Endothelial cell of umbilical vein (primary cell): ENCODE measurements at regions not wholly inside any gene's neighbourhood (a gene's known extent, or its start where the extent isn't known, plus 50 kb on each side); places are given as distances from the start of the nearest gene placed in this dataset.

Experiments used
- BruUV-seq: library from RNA; stranded (reverse); fragments of 400-500 nt; replicated peaks from 2 replicates; lab custom pipeline; 2021; lab: Mats Ljungman, UMichigan
- CTCF ChIA-PET: fragments of 300-600, 350-600 bp; sonication (Branson Sonifier 250); formaldehyde crosslinking; loops from one replicate; lab custom pipeline; 2021; ENCODE audit warnings: antibody characterized with exemption, inconsistent platforms; lab: Charles Lee
- POLR2A ChIA-PET: fragments of 300-600, 350-600 bp; sonication (Branson Sonifier 250); formaldehyde crosslinking; loops from one replicate; lab custom pipeline; 2021; ENCODE audit warnings: antibody characterized with exemption, inconsistent platforms; lab: Charles Lee
- DNase-seq: peaks from one replicate; pipeline ENCODE4 v3.0.0-alpha.2; 2011; ENCODE audit warnings: low read depth, low spot score
- FAIRE-seq: peaks from 2 replicates; lab custom pipeline; 2011; peaks lifted over from hg19 to GRCh38; lab: Jason Lieb, UNC
- H2AFZ ChIP-seq: 2 replicates; pipeline ENCODE4 v1.6.0; 2012; ENCODE audit warnings: low read depth, low read length, control low read depth, inconsistent platforms
- H3K27ac ChIP-seq: 2 replicates; pipeline ENCODE4 v1.5.1; 2011; ENCODE audit warnings: low read depth, mild to moderate bottlenecking, control low read depth, low read length, moderate library complexity; ENCODE audit not compliant: insufficient read depth
- H3K27me3 ChIP-seq, 2 experiments: 2 replicates each; pipeline versions ENCODE4 v1.6.0 to v1.6.1; 2011; ENCODE audit warnings: low read length in 2 of 2, mixed read lengths in 1 of 2; ENCODE audit not compliant: control insufficient read depth in 2 of 2, insufficient read depth in 2 of 2
- H3K36me3 ChIP-seq, 2 experiments: 2 replicates in 1 of 2; 3 replicates in 1 of 2; pipeline ENCODE4 v1.5.1; 2011; ENCODE audit warnings: low read length in 2 of 2, mild to moderate bottlenecking in 1 of 2, moderate library complexity in 1 of 2; ENCODE audit not compliant: control insufficient read depth in 2 of 2, insufficient read depth in 2 of 2; ENCODE audit errors: extremely low read depth in 1 of 2
- H3K4me1 ChIP-seq: 3 replicates; pipeline ENCODE4 v1.5.1; 2011; ENCODE audit warnings: mild to moderate bottlenecking, low read length; ENCODE audit not compliant: control insufficient read depth, insufficient read depth; ENCODE audit errors: extremely low read depth
- H3K4me2 ChIP-seq: 2 replicates; pipeline ENCODE4 v1.6.1; 2011; ENCODE audit warnings: low read length, control low read depth, mixed read lengths; ENCODE audit not compliant: insufficient read depth
- H3K4me3 ChIP-seq, 3 experiments: fragments of 200-600 bp in 1 of 3; sonication (generic), shearing (Covaris generic) in 1 of 3; replicated peaks in 1 of 3; 2 replicates each; pipeline ENCODE4 v1.5.1; 2011 to 2016; ENCODE audit warnings: control low read depth in 3 of 3, low read length in 3 of 3, mild to moderate bottlenecking in 2 of 3, inconsistent platforms in 1 of 3, low read depth in 1 of 3, moderate library complexity in 1 of 3; ENCODE audit not compliant: insufficient read depth in 1 of 3
- H3K79me2 ChIP-seq: 2 replicates; pipeline ENCODE4 v1.6.0; 2012; ENCODE audit warnings: low read length, inconsistent platforms; ENCODE audit not compliant: control insufficient read depth, insufficient read depth
- H3K9ac ChIP-seq: replicated peaks from 2 replicates; pipeline ENCODE3; 2011; ENCODE audit warnings: low read length, control low read depth; ENCODE audit not compliant: insufficient read depth; ENCODE audit errors: extremely low read depth
- H3K9me1 ChIP-seq: replicated peaks from 3 replicates; pipeline ENCODE4 v1.6.0; 2011; ENCODE audit warnings: mild to moderate bottlenecking, low read length; ENCODE audit not compliant: control insufficient read depth, insufficient read depth; ENCODE audit errors: extremely low read depth
- H3K9me3 ChIP-seq: replicated peaks from 2 replicates; pipeline ENCODE4 v1.5.1; 2012; ENCODE audit warnings: low read length, inconsistent platforms; ENCODE audit not compliant: control insufficient read depth, insufficient read depth
- H4K20me1 ChIP-seq: replicated peaks from 2 replicates; pipeline ENCODE3; 2011; ENCODE audit warnings: mild to moderate bottlenecking, low read length; ENCODE audit not compliant: control insufficient read depth, insufficient read depth; ENCODE audit errors: extremely low read depth
- CTCF ChIP-seq, 2 donors: IDR thresholded peaks; 1 replicate in 1 of 2; 2 replicates in 1 of 2; pipeline ENCODE4 v1.5.1; 2011; ENCODE audit warnings: low read length in 2 of 2, mild to moderate bottlenecking in 2 of 2, moderate library complexity in 2 of 2, control low read depth in 1 of 2, inconsistent platforms in 1 of 2, low read depth in 1 of 2; ENCODE audit not compliant: insufficient read depth in 1 of 2; ENCODE audit errors: extremely low read depth in 1 of 2
- GATA2 ChIP-seq: IDR thresholded peaks from 2 replicates; pipeline ENCODE4 v1.7.0; 2011; ENCODE audit warnings: low read depth, mild to moderate bottlenecking, moderate library complexity, mixed read lengths, low read length; ENCODE audit not compliant: insufficient read length, insufficient read depth
- MAX ChIP-seq: IDR thresholded peaks from 2 replicates; pipeline ENCODE4 v1.6.1; 2011; ENCODE audit not compliant: insufficient read depth, insufficient read length
- POLR2AphosphoS5 ChIP-seq: IDR thresholded peaks from 2 replicates; pipeline ENCODE4 v1.6.1; 2012; ENCODE audit warnings: low read depth, mild to moderate bottlenecking, control low read depth, low read length, moderate library complexity; ENCODE audit not compliant: insufficient read depth
- dilution Hi-C: fragments of 300-500 bp; cut with MboI; formaldehyde crosslinking; loops from one replicate; pipeline ENCODE4 v1.15.0; 2019; ENCODE audit warnings: low sequenced_read_pairs; ENCODE audit not compliant: extremely low pct_ligation_motif_present
- intact Hi-C: fragments of 100-400 bp; cut with micrococcal nuclease; formaldehyde crosslinking; loops from one replicate; pipeline ENCODE4 v1.10.0; 2022

GRCh38 chrX:39203427-39203826 lies 402.2 kb downstream of the MID1IP1 start:
- Histone ChIP-seq H3K27ac (no peak overlapping the region), H3K4me1 (no peaks in the 10 kb centered on the region), H3K27me3 (no peaks in the 10 kb centered on the region), H3K9me3 (no peaks in the 10 kb centered on the region), H4K20me1 (no peaks in the 10 kb centered on the region), H3K4me3 (no peak overlapping the region), H3K36me3 (no peaks in the 10 kb centered on the region), H2AFZ (no peak overlapping the region), H3K79me2 (no peaks in the 10 kb centered on the region), H3K9ac (no peak overlapping the region), H3K9me1 (no peaks in the 10 kb centered on the region), H3K4me2 (no peak overlapping the region)
- ChIA-PET CTCF (no interaction called here), POLR2A (no interaction called here)
- DNase-seq (no peak), FAIRE-seq (no peak)
- no TSS peak for BruUV-seq
- TF ChIP-seq MAX (no peak), GATA2 (no peak), CTCF (IDR thresholded peaks at IDR 0.05; ENCODE audit: extremely low read depth in 1 of 2, insufficient read depth in 1 of 2, low read depth in 1 of 2, low read length in 2 of 2) (no peak)
- intact Hi-C loops = no loop called here
- dilution Hi-C loops = no loop called here

GRCh38 chrX:39204353-39204752 lies 403.1 kb downstream of the MID1IP1 start:
- Histone ChIP-seq H2AFZ (no peak overlapping the region), H3K36me3 (no peaks in the 10 kb centered on the region), H4K20me1 (no peaks in the 10 kb centered on the region), H3K4me1 (no peaks in the 10 kb centered on the region), H3K4me3 (no peak overlapping the region), H3K9me3 (no peaks in the 10 kb centered on the region), H3K27me3 (no peaks in the 10 kb centered on the region), H3K27ac (no peak overlapping the region), H3K79me2 (no peaks in the 10 kb centered on the region), H3K9ac (no peak overlapping the region), H3K4me2 (no peak overlapping the region), H3K9me1 (no peaks in the 10 kb centered on the region)
- intact Hi-C loops (no loop called here), dilution Hi-C loops (no loop called here)
- no TSS peak for BruUV-seq
- FAIRE-seq = no peak
- POLR2A ChIA-PET = no interaction called here
- DNase-seq = no peak
- CTCF ChIA-PET = no interaction called here
- TF ChIP-seq CTCF (IDR thresholded peaks at IDR 0.05; ENCODE audit: extremely low read depth in 1 of 2, insufficient read depth in 1 of 2, low read depth in 1 of 2, low read length in 2 of 2) (no peak), GATA2 (no peak), POLR2AphosphoS5 (no peak)
